ENCODE measurements at regions not wholly inside any gene's neighbourhood (a gene's known extent, or its start where the extent isn't known, plus 50 kb on each side); places are given as distances from the start of the nearest gene placed in this dataset.

DNA sequence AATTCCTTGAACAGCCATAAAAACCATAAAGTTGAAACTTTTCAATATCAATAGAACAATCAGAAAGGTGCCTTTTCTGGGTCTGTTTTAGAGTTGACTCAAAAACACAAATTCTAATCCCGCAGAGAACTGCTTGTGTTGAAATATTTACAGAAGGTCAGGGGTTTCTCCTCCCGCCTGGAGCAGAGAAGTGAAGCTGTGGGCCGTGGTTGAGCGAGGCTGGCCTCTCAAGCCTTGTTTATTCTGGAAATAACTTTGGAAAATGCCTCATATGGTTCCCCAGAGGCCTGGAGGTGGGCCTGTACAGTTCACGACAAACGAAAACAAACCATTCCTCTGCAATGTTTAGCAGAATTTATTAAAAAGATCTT lies 90.8 kb upstream of the ERRFI1 start:
- no peak overlapping the region for H3K4me3 ChIP-seq
- WGBS, 2 donors (ENCODE audit: low coverage in 1 of 2), result 5 to 10% methylated on average over 2 to 6 of the region's 6 CpGs
- peak; percentile 71 for ATAC-seq
- H3K9me3 ChIP-seq, result no peaks in the 10 kb centered on the region
- no peaks in the 10 kb centered on the region for H3K27me3 ChIP-seq
- peak overlapping the region; percentile 90 to 99 (median 94) for H3K27ac ChIP-seq
- no peaks in the 10 kb centered on the region for H3K36me3 ChIP-seq
- peaks cover 23 to 90% (median 60%) of the 10 kb centered on the region in 3 donors for H3K4me1 ChIP-seq
- no peak for TF ChIP-seq EP300 (IDR thresholded peaks at IDR 0.05)
- peak; percentile 58 for TF ChIP-seq POLR2AphosphoS5 (IDR thresholded peaks at IDR 0.05)

DNA sequence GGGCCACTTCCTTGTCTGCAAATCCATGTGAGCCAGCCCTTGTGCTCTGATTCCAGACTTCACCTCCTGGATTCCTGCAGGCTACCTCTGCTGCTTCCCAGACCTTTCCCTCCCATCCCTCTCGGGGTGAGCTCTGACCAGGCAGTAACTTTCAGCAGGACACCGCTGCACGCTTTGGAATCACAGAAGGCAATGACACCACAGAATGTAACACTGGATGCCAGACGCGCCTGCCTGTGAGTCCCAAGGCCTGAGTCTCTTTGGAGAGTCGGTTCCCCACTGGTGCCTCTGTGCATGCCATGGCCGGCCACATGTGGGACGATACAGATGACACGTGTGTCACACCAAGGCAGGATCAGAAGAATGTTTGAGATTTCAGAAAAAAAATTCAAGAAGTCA lies 89.7 kb upstream of the ERRFI1 start:
- peak overlapping the region; percentile 90 to 99 (median 94) for H3K27ac ChIP-seq
- peaks cover 21 to 78% (median 51%) of the 10 kb centered on the region in 3 donors for H3K4me1 ChIP-seq
- no peak for ATAC-seq
- H3K9me3 ChIP-seq, result no peaks in the 10 kb centered on the region
- TF ChIP-seq CTCF (IDR thresholded peaks at IDR 0.05) (no peak), EP300 (IDR thresholded peaks at IDR 0.05) (no peak), POLR2A (IDR thresholded peaks at IDR 0.05) (no peak), POLR2AphosphoS5 (IDR thresholded peaks at IDR 0.05) (no peak)
- H3K36me3 ChIP-seq, result no peaks in the 10 kb centered on the region
- WGBS, 2 donors (ENCODE audit: low coverage in 1 of 2), result 95% methylated on average over 6 of the region's 9 CpGs; no CpG with 5 or more reads in 1 of the 2 donors
- no peaks in the 10 kb centered on the region for H3K27me3 ChIP-seq
- H3K4me3 ChIP-seq, result no peak overlapping the region

GRCh38 chr1:8115031-8115768 lies 89.1 kb upstream of the ERRFI1 start:
- Histone ChIP-seq H3K27me3 (no peaks in the 10 kb centered on the region), H3K4me1 (peaks cover 19 to 73% (median 45%) of the 10 kb centered on the region in 3 donors), H3K9me3 (peaks cover 0 to 2% (median 0%) of the 10 kb centered on the region in 3 donors), H3K27ac (peak overlapping the region in 3 of 4 donors; percentile 90 to 96 (median 93)), H3K36me3 (no peaks in the 10 kb centered on the region), H3K4me3 (no peak overlapping the region)
- 98 to 99% methylated on average over 6 to 10 of the region's 10 CpGs for WGBS, 2 donors (ENCODE audit: low coverage in 1 of 2)
- ATAC-seq, result no peak
- TF ChIP-seq CTCF (IDR thresholded peaks at IDR 0.05) (no peak), EP300 (IDR thresholded peaks at IDR 0.05) (no peak), POLR2AphosphoS5 (IDR thresholded peaks at IDR 0.05) (no peak), POLR2A (IDR thresholded peaks at IDR 0.05) (no peak)

DNA sequence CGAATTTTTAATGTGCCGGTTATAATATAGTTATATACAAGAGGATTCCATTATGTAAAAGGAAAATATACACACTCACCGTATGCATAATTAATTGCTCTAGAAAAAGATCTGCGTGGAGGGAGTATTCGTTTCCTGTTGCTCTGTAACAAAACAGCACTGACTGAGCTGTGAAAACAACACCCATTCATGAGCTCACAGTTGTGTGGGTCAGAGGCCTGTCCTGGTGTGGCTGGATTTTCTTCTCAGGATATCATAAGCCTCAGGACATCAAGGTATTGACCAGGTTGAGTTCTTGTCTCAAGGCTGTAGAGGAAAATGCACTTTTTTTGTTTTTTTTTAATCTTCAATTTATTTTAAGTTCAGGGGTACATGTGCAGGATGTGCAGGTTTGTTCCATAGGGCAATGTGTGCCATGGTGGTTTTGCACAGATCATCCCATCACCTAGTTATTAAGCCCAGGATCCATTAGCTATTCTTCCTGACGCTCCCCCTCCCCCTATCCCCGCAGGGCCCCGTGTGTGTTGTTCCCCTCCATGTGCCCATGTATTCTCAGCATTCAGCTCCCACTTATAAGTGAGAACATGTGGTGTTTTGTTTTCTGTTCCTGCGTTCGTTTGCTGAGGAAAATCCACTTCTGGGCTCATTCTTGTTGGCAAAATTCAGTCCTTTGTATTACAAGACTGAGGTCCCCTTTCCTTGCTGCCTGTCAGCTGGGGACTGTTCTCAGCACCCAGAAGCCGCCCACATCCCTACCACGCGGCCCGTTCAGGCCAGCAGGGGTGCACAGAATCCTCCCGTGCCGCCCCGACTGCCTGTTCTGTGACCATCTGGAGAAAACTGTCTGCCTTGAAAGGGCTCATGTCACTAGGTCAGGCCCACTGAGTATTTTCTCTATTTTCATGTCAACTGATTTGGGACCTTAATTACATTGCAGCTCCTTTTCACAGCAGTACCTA lies 87.4 kb upstream of the ERRFI1 start:
- H3K27ac ChIP-seq, result peak overlapping the region in 3 of 4 donors; percentile 38 to 57 (median 48)
- H3K27me3 ChIP-seq, result no peaks in the 10 kb centered on the region
- no peak for ATAC-seq
- peaks cover 15 to 56% (median 31%) of the 10 kb centered on the region in 3 donors for H3K4me1 ChIP-seq
- no peak overlapping the region for H3K4me3 ChIP-seq
- 56 to 59% methylated on average over 9 to 13 of the region's 17 CpGs for WGBS, 2 donors (ENCODE audit: low coverage in 1 of 2)
- H3K9me3 ChIP-seq, result peaks cover 0 to 6% (median 0%) of the 10 kb centered on the region in 3 donors
- TF ChIP-seq POLR2A (IDR thresholded peaks at IDR 0.05), result no peak
- TF ChIP-seq EP300 (IDR thresholded peaks at IDR 0.05), result no peak
- no peak for TF ChIP-seq CTCF (IDR thresholded peaks at IDR 0.05)
- TF ChIP-seq POLR2AphosphoS5 (IDR thresholded peaks at IDR 0.05), result no peak
- H3K36me3 ChIP-seq, result no peaks in the 10 kb centered on the region

GRCh38 chr1:8112611-8113261 lies 86.6 kb upstream of the ERRFI1 start:
- WGBS, 2 donors (ENCODE audit: low coverage in 1 of 2), result 78 to 82% methylated on average over 9 to 11 of the region's 11 CpGs
- TF ChIP-seq CTCF (IDR thresholded peaks at IDR 0.05), result no peak
- no peak overlapping the region for H3K27ac ChIP-seq
- peaks cover 9 to 48% (median 23%) of the 10 kb centered on the region in 3 donors for H3K4me1 ChIP-seq
- H3K36me3 ChIP-seq, result no peaks in the 10 kb centered on the region
- no peaks in the 10 kb centered on the region for H3K27me3 ChIP-seq
- no peak for ATAC-seq
- peaks cover 0 to 6% (median 0%) of the 10 kb centered on the region in 3 donors for H3K9me3 ChIP-seq
- no peak overlapping the region for H3K4me3 ChIP-seq
